ENCODE measurements at regions not wholly inside any gene's neighbourhood (a gene's known extent, or its start where the extent isn't known, plus 50 kb on each side); places are given as distances from the start of the nearest gene placed in this dataset.

GRCh38 chr2:157990173-157990572 is 111.5 kb upstream of the UPP2 start:
- H3K4me3 ChIP-seq (ENCODE audit: low read depth, low read length), result no peak overlapping the region
- TF ChIP-seq CTCF (IDR thresholded peaks at IDR 0.05; ENCODE audit: low read depth, low read length, missing control alignments), result no peak
- DNase-seq (ENCODE audit: low read depth), result no peak

GRCh38 chr2:157989227-157989626 is 112.4 kb upstream of the UPP2 start:
- DNase-seq (ENCODE audit: low read depth), result no peak
- no peak for TF ChIP-seq CTCF (IDR thresholded peaks at IDR 0.05; ENCODE audit: low read depth, low read length, missing control alignments)
- no peak overlapping the region for H3K4me3 ChIP-seq (ENCODE audit: low read depth, low read length)

- H3K4me3 ChIP-seq (ENCODE audit: low read depth, low read length), result no peak overlapping the region
- no peak for TF ChIP-seq CTCF (IDR thresholded peaks at IDR 0.05; ENCODE audit: low read depth, low read length, missing control alignments)
- no peak for DNase-seq (ENCODE audit: low read depth)
These were observed 110.6 kb upstream of the ACVR1 start for GRCh38 chr2:157986761-157987160.

- TF ChIP-seq CTCF (IDR thresholded peaks at IDR 0.05; ENCODE audit: low read depth, low read length, missing control alignments), result no peak
These were observed 108.7 kb upstream of the ACVR1 start for GRCh38 chr2:157984866-157985265.

GRCh38 chr2:157980020-157980419 is 103.9 kb upstream of the ACVR1 start:
- no peak for DNase-seq (ENCODE audit: low read depth)
- no peak overlapping the region for H3K4me3 ChIP-seq (ENCODE audit: low read depth, low read length)
- TF ChIP-seq CTCF (IDR thresholded peaks at IDR 0.05; ENCODE audit: low read depth, low read length, missing control alignments), result no peak

More at GRCh38 chr2:157984866-157985265, 108.7 kb upstream of the ACVR1 start:
- no peak overlapping the region for H3K4me3 ChIP-seq (ENCODE audit: low read depth, low read length)
- no peak for DNase-seq (ENCODE audit: low read depth)

- no peak overlapping the region for H3K4me3 ChIP-seq (ENCODE audit: low read depth, low read length)
- no peak for TF ChIP-seq CTCF (IDR thresholded peaks at IDR 0.05; ENCODE audit: low read depth, low read length, missing control alignments)
- no peak for DNase-seq (ENCODE audit: low read depth)
These were observed 95.6 kb upstream of the ACVR1 start for GRCh38 chr2:157971702-157972101.

- H3K4me3 ChIP-seq (ENCODE audit: low read depth, low read length), result no peak overlapping the region
- DNase-seq (ENCODE audit: low read depth), result no peak
- no peak for TF ChIP-seq CTCF (IDR thresholded peaks at IDR 0.05; ENCODE audit: low read depth, low read length, missing control alignments)
These were observed 91.7 kb upstream of the ACVR1 start for GRCh38 chr2:157967856-157968255.
